SU-DHL-6 (cell line): ENCODE measurements at regions not wholly inside any gene's neighbourhood (a gene's known extent, or its start where the extent isn't known, plus 50 kb on each side); places are given as distances from the start of the nearest gene placed in this dataset.

ENCODE experiments used
- CTCF ChIP-seq: fragments of 200-600 bp; sonication (generic); IDR thresholded peaks from one replicate; pipeline ENCODE4 v1.5.1; 2017; ENCODE audit warnings: antibody characterized with exemption, mild to moderate bottlenecking, low read length, moderate library complexity; ENCODE audit not compliant: insufficient read depth, poor library complexity, severe bottlenecking
- EZH2phosphoT487 ChIP-seq: fragments of 200-600 bp; sonication (generic), shearing (Covaris generic); conservative IDR thresholded peaks from 2 replicates; pipeline ENCODE4 v1.6.1; 2018; ENCODE audit warnings: mild to moderate bottlenecking, antibody characterized with exemption, low read length, moderate library complexity, mixed read lengths

DNA sequence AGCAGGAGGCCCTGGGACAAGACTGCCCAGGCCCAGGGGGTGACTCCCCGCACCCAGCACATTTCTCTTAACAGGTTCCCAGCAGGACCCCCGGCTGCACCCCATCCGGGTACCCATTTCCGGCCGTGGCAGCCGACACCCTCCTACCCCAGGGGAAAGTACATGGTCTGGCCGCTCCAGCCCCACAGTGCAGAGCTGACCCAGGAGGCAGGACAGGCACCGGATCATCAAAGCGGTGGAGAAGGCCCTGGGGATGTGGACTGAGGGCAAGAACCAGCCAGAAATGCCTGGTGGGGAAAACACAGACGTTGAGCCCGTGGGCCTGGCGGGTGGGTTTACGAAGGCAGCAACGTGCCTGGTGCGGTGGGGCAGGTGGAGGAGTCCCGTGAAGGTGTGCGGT is 79.5 kb upstream of the GPC1 start:
- TF ChIP-seq CTCF (no peak), EZH2phosphoT487 (no peak)
